ENCODE measurements at regions not wholly inside any gene's neighbourhood (a gene's known extent, or its start where the extent isn't known, plus 50 kb on each side); places are given as distances from the start of the nearest gene placed in this dataset.

DNA sequence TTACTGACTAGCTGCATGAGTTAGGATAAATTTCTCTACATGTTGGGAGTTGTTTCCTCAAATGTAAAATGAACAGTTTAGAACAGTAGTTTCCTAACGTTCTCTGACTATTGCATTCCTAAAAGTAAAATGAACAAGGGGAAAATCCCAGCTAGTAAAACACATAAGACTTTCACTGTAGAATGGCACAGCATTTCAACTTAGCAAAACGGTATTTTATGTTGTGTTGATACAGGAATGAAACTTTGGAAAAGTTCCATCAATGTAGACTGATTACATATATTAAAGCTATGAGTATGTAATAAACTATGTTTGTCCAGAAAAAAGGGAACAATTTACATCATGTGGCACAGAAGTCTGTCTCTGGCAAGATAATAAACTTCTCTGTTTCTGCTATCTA is 297.4 kb upstream of the EPHA3 start:
- no peak overlapping the region for H3K27ac ChIP-seq (ENCODE audit: insufficient read depth, low read length)
- H4K91ac ChIP-seq (ENCODE audit: insufficient read depth, low read depth, low read length) = no peak overlapping the region
- no peaks in the 10 kb centered on the region for H3K27me3 ChIP-seq (ENCODE audit: control insufficient read depth, insufficient read depth, low read length)
- H3K9ac ChIP-seq (ENCODE audit: low read depth, low read length) = no peak overlapping the region
- H3K4me3 ChIP-seq (ENCODE audit: insufficient read depth, low read depth, low read length) = no peak overlapping the region
- no peaks in the 10 kb centered on the region for H3K79me1 ChIP-seq (ENCODE audit: low read depth in 1 of 2, low read length in 2 of 2)
- in situ Hi-C loops (cut with MboI; ENCODE audit: low sequenced_read_pairs) (no loop called here), dilution Hi-C loops (cut with HindIII; ENCODE audit: low sequenced_read_pairs, unreplicated experiment) (no loop called here), intact Hi-C loops (cut with micrococcal nuclease) (no loop called here)
- ChIA-PET CTCF (no interaction called here), POLR2A (ENCODE audit: unreplicated experiment) (no interaction called here)
- DNase-seq = peak; percentile 35
- H4K20me1 ChIP-seq (ENCODE audit: insufficient read depth, low read length) = no peaks in the 10 kb centered on the region
- no peak overlapping the region for H4K5ac ChIP-seq (ENCODE audit: low read depth, low read length)
- WGBS, 2 experiments (ENCODE audit: extremely low coverage in 2 of 2, insufficient read length in 1 of 2) = no CpG with 5 or more reads among the region's 2 CpGs
- H2AK9ac ChIP-seq (replicated peaks; ENCODE audit: low read depth, low read length, poor library complexity) = no peak overlapping the region
- H3K56ac ChIP-seq (ENCODE audit: extremely low read depth, insufficient read depth, low read length) = no peak overlapping the region
- H3K23ac ChIP-seq (ENCODE audit: low read depth, low read length) = no peak overlapping the region
- no peaks in the 10 kb centered on the region for H3K9me3 ChIP-seq (ENCODE audit: control insufficient read depth, insufficient read depth, low read length)
- no peak for TF ChIP-seq BHLHE40 (IDR thresholded peaks at IDR 0.05; ENCODE audit: low read depth, low read length)
- TF ChIP-seq SMC3 (IDR thresholded peaks at IDR 0.05; ENCODE audit: low read depth, low read length) = no peak
- TF ChIP-seq RAD21 (IDR thresholded peaks at IDR 0.05; ENCODE audit: low read length) = no peak
- no peak for TF ChIP-seq MAZ (IDR thresholded peaks at IDR 0.05; ENCODE audit: borderline replicate concordance, low read depth, low read length)
- no peak for TF ChIP-seq RFX5 (IDR thresholded peaks at IDR 0.05; ENCODE audit: low read depth, low read length)
- no peak for TF ChIP-seq MAFK (IDR thresholded peaks at IDR 0.05; ENCODE audit: low read depth, low read length)
- TF ChIP-seq FOS (IDR thresholded peaks at IDR 0.05; ENCODE audit: low read depth, low read length) = no peak
- TF ChIP-seq, protein P1, sequence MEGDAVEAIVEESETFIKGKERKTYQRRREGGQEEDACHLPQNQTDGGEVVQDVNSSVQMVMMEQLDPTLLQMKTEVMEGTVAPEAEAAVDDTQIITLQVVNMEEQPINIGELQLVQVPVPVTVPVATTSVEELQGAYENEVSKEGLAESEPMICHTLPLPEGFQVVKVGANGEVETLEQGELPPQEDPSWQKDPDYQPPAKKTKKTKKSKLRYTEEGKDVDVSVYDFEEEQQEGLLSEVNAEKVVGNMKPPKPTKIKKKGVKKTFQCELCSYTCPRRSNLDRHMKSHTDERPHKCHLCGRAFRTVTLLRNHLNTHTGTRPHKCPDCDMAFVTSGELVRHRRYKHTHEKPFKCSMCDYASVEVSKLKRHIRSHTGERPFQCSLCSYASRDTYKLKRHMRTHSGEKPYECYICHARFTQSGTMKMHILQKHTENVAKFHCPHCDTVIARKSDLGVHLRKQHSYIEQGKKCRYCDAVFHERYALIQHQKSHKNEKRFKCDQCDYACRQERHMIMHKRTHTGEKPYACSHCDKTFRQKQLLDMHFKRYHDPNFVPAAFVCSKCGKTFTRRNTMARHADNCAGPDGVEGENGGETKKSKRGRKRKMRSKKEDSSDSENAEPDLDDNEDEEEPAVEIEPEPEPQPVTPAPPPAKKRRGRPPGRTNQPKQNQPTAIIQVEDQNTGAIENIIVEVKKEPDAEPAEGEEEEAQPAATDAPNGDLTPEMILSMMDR (conservative IDR thresholded peaks at IDR 0.05; ENCODE audit: low read depth, low read length) = no peak
- TF ChIP-seq, protein P2, sequence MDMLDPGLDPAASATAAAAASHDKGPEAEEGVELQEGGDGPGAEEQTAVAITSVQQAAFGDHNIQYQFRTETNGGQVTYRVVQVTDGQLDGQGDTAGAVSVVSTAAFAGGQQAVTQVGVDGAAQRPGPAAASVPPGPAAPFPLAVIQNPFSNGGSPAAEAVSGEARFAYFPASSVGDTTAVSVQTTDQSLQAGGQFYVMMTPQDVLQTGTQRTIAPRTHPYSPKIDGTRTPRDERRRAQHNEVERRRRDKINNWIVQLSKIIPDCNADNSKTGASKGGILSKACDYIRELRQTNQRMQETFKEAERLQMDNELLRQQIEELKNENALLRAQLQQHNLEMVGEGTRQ (IDR thresholded peaks at IDR 0.05; ENCODE audit: low read depth, low read length) = no peak
- no peak for TF ChIP-seq RCOR1 (IDR thresholded peaks at IDR 0.05; ENCODE audit: insufficient replicate concordance, low read length)
- H3K18ac ChIP-seq (ENCODE audit: low read depth, low read length) = no peak overlapping the region
- no peaks in the 10 kb centered on the region; the same call in 1 of the 2 replicates for H3K4me1 ChIP-seq (ENCODE audit: control insufficient read depth, insufficient read depth, low read length)
- H2BK20ac ChIP-seq (ENCODE audit: low read depth, low read length) = no peak overlapping the region
- no peak overlapping the region for H2AFZ ChIP-seq (replicated peaks; ENCODE audit: low read length, poor library complexity)
- H3K4me2 ChIP-seq (ENCODE audit: low read depth, low read length) = no peak overlapping the region
- no peak overlapping the region for H2BK5ac ChIP-seq (ENCODE audit: low read depth, low read length, poor library complexity, severe bottlenecking)
- no peaks in the 10 kb centered on the region for H3K36me3 ChIP-seq (ENCODE audit: control insufficient read depth, insufficient read depth, low read length)
- H2BK120ac ChIP-seq (ENCODE audit: low read depth, low read length) = no peak overlapping the region; the same call in 1 of the 2 replicates
- no peak overlapping the region for H2AK5ac ChIP-seq (ENCODE audit: low read depth, low read length)
- no peak overlapping the region for H4K8ac ChIP-seq (ENCODE audit: low read depth in 2 of 2, low read length in 2 of 2)
- no peak overlapping the region for H3K4ac ChIP-seq (ENCODE audit: low read depth, low read length)
- H3K14ac ChIP-seq (replicated peaks; ENCODE audit: low read depth, low read length) = no peak overlapping the region
- H3K9me1 ChIP-seq (ENCODE audit: insufficient read depth, low read length) = no peaks in the 10 kb centered on the region; the same call in 1 of the 2 replicates
- H2BK15ac ChIP-seq (ENCODE audit: low read depth, low read length) = no peak overlapping the region
- BruUV-seq (replicated peaks) = no TSS peak
- ATAC-seq (ENCODE audit: low read depth) = peak; percentile 11; the same call in 1 of the 2 replicates

Measured in IMR-90 (cell line).